Endodermal cell (in vitro differentiated cells): ENCODE measurements at regions not wholly inside any gene's neighbourhood (a gene's known extent, or its start where the extent isn't known, plus 50 kb on each side); places are given as distances from the start of the nearest gene placed in this dataset.

Experiments
- DNase-seq: peaks from one replicate; pipeline ENCODE4 v3.0.0-alpha.2; 2017
- H3K27ac ChIP-seq: 2 replicates; pipeline ENCODE4 v1.5.1; 2013; ENCODE audit warnings: mild to moderate bottlenecking, low read depth, low read length, moderate library complexity
- H3K27me3 ChIP-seq: 2 replicates; pipeline ENCODE4 v1.6.1; 2013; ENCODE audit warnings: mild to moderate bottlenecking, low read length, moderate library complexity; ENCODE audit not compliant: insufficient read depth, control insufficient read depth, poor library complexity, severe bottlenecking
- H3K36me3 ChIP-seq: 2 replicates; pipeline ENCODE4 v1.7.0; 2013; ENCODE audit warnings: mild to moderate bottlenecking, low read length, moderate library complexity; ENCODE audit not compliant: control insufficient read depth, insufficient read depth
- H3K4me1 ChIP-seq: one replicate; pipeline ENCODE4 v1.7.0; 2013; ENCODE audit warnings: low read length; ENCODE audit not compliant: control insufficient read depth, insufficient read depth
- H3K4me3 ChIP-seq: 2 replicates; pipeline ENCODE4 v1.5.1; 2013; ENCODE audit warnings: mild to moderate bottlenecking, low read length, moderate library complexity
- H3K9ac ChIP-seq: 2 replicates; pipeline ENCODE4 v1.6.1; 2013; ENCODE audit warnings: mild to moderate bottlenecking, low read length, moderate library complexity; ENCODE audit not compliant: poor library complexity, severe bottlenecking; ENCODE audit errors: extremely low read depth
- H3K9me3 ChIP-seq: 2 replicates; pipeline ENCODE4 v1.6.1; 2013; ENCODE audit warnings: mild to moderate bottlenecking, low read length, moderate library complexity; ENCODE audit not compliant: control insufficient read depth
- H3K27ac Mint-ChIP-seq: 2 replicates; pipeline ENCODE4 v1.8.0; 2020; ENCODE audit warnings: mixed read lengths
- H3K27me3 Mint-ChIP-seq: 2 replicates; pipeline ENCODE4 v1.8.0; 2021; ENCODE audit warnings: mild to moderate bottlenecking, mixed read lengths; ENCODE audit not compliant: insufficient read depth
- H3K36me3 Mint-ChIP-seq: 2 replicates; pipeline ENCODE4 v1.8.0; 2020; ENCODE audit warnings: low read depth, mixed read lengths
- H3K4me1 Mint-ChIP-seq: 2 replicates; pipeline ENCODE4 v1.8.0; 2020; ENCODE audit warnings: mixed read lengths
- H3K4me3 Mint-ChIP-seq: 2 replicates; pipeline ENCODE4 v1.8.0; 2020; ENCODE audit warnings: mild to moderate bottlenecking, moderate library complexity, mixed read lengths
- H3K9me3 Mint-ChIP-seq: 2 replicates; pipeline ENCODE4 v1.8.0; 2020; ENCODE audit warnings: mild to moderate bottlenecking, mixed read lengths
- WGBS, 2 experiments: methylation state at CpG; one replicate each; pipeline versions ENCODE4 v1.1.5 to v1.1.7; 2013; ENCODE audit warnings: missing lambda C conversion rate in 2 of 2, mixed read lengths in 1 of 2; ENCODE audit not compliant: insufficient coverage in 1 of 2, insufficient read length in 1 of 2; 5-methylcytosine and 5-hydroxymethylcytosine counted together
- TF ChIP-seq, protein P1 (sequence below): fragments of 200-600 bp; sonication (generic); conservative IDR thresholded peaks from 2 replicates; pipeline ENCODE4 v1.5.0; 2021; ENCODE audit warnings: antibody characterized with exemption, mild to moderate bottlenecking

DNA sequence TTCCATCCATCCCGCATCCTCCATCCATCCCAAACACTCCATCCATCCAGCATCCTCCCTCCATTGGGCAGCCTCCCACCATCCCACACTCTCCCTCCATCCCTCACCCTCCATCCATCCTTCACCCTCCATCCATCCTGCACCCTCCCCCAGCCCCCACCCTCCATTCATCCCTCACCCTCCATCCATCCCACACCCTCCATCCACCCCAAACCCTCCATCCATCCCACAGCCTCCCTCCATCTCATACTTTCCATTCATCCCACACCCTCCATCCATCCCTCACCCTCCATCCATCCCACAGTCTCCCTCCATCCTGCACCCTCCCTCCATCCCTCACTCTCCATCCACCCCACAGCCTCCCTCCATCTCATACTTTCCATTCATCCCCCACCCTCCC lies 60.4 kb downstream of the FOXI2 start:
- Mint-ChIP-seq H3K4me3 (no peak overlapping the region), H3K36me3 (no peaks in the 10 kb centered on the region), H3K27ac (no peak overlapping the region), H3K4me1 (peaks cover 5% of the 10 kb centered on the region), H3K27me3 (peaks cover 42% of the 10 kb centered on the region), H3K9me3 (peaks cover 21% of the 10 kb centered on the region)
- Histone ChIP-seq H3K4me3 (no peak overlapping the region), H3K9ac (no peak overlapping the region), H3K27ac (no peak overlapping the region), H3K27me3 (peaks cover 18% of the 10 kb centered on the region), H3K36me3 (no peaks in the 10 kb centered on the region), H3K9me3 (peaks cover 4% of the 10 kb centered on the region), H3K4me1 (no peaks in the 10 kb centered on the region)
- TF ChIP-seq, protein P1, sequence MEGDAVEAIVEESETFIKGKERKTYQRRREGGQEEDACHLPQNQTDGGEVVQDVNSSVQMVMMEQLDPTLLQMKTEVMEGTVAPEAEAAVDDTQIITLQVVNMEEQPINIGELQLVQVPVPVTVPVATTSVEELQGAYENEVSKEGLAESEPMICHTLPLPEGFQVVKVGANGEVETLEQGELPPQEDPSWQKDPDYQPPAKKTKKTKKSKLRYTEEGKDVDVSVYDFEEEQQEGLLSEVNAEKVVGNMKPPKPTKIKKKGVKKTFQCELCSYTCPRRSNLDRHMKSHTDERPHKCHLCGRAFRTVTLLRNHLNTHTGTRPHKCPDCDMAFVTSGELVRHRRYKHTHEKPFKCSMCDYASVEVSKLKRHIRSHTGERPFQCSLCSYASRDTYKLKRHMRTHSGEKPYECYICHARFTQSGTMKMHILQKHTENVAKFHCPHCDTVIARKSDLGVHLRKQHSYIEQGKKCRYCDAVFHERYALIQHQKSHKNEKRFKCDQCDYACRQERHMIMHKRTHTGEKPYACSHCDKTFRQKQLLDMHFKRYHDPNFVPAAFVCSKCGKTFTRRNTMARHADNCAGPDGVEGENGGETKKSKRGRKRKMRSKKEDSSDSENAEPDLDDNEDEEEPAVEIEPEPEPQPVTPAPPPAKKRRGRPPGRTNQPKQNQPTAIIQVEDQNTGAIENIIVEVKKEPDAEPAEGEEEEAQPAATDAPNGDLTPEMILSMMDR, result no peak
- no peak for DNase-seq
- 100% methylated on average over 1 of the region's 1 CpG for WGBS, 2 experiments

DNA sequence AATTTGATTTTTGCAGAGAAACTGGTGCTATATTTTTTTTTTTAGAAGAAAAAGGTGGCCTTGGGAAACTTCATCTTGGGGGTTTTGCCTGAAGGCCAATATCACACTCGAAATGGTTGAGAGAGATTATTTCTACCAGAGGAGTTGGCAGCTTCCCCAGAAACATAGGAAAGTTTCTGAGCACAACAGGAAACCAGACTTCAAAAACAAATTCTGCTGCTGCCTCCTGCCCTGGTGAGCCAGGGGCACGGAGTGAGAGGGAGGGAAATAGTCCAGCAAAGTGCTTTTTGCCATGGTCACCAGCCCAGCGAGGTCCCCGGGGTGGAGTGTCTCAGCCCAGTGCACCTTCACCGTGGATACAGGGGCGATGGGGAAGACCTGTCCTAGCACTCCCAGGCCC lies 61.1 kb downstream of the FOXI2 start:
- H3K4me1 ChIP-seq, result no peaks in the 10 kb centered on the region
- H3K9me3 ChIP-seq, result peaks cover 4% of the 10 kb centered on the region
- no peaks in the 10 kb centered on the region for H3K36me3 ChIP-seq
- H3K9ac ChIP-seq, result no peak overlapping the region
- no peak overlapping the region for H3K4me3 ChIP-seq
- peaks cover 42% of the 10 kb centered on the region for H3K27me3 Mint-ChIP-seq
- H3K9me3 Mint-ChIP-seq, result peaks cover 21% of the 10 kb centered on the region
- H3K27me3 ChIP-seq, result peaks cover 18% of the 10 kb centered on the region
- TF ChIP-seq, protein P1, result no peak
- H3K27ac Mint-ChIP-seq, result no peak overlapping the region
- no peaks in the 10 kb centered on the region for H3K36me3 Mint-ChIP-seq
- DNase-seq, result no peak
- WGBS, 2 experiments, result 84 to 87% methylated on average over 5 to 6 of the region's 6 CpGs
- H3K4me1 Mint-ChIP-seq, result peaks cover 5% of the 10 kb centered on the region
- no peak overlapping the region for H3K4me3 Mint-ChIP-seq
- no peak overlapping the region for H3K27ac ChIP-seq

DNA sequence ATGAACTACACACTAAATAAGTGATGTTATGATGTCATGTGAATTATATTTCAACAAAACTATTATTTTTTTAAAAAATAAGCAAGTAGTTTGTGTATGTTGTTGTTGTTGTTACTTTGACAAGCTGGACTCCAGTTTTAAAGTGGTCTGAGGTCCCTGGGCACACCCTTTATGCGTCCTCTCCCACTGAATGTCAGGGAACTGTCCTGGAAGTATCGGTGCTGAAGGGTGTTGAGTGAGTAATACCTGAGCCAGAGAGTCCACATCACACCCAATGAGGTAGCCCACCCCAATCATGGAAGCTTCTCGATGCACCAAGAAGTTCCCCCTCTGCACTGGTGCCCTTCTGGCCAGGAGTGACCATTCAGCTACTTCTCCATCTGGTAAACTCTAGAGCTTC lies 64.3 kb downstream of the FOXI2 start:
- Mint-ChIP-seq H3K27me3 (peaks cover 20% of the 10 kb centered on the region), H3K36me3 (no peaks in the 10 kb centered on the region), H3K4me1 (peaks cover 4% of the 10 kb centered on the region), H3K9me3 (peaks cover 7% of the 10 kb centered on the region), H3K27ac (no peak overlapping the region), H3K4me3 (no peak overlapping the region)
- Histone ChIP-seq H3K4me3 (no peak overlapping the region), H3K27me3 (peaks cover 13% of the 10 kb centered on the region), H3K9ac (no peak overlapping the region), H3K4me1 (peaks cover 2% of the 10 kb centered on the region), H3K27ac (no peak overlapping the region), H3K36me3 (no peaks in the 10 kb centered on the region), H3K9me3 (no peaks in the 10 kb centered on the region)
- WGBS, 2 experiments, result 88% methylated on average over 3 of the region's 3 CpGs; no CpG with 5 or more reads in 1 of the 2 experiments
- DNase-seq, result no peak
- TF ChIP-seq, protein P1, result no peak
